Erythroblast (primary cell): ENCODE measurements at regions not wholly inside any gene's neighbourhood (a gene's known extent, or its start where the extent isn't known, plus 50 kb on each side); places are given as distances from the start of the nearest gene placed in this dataset.

ENCODE experiments used
- GATA1 ChIP-seq: IDR thresholded peaks from 2 replicates; pipeline ENCODE4 v1.6.1; 2011; ENCODE audit warnings: low read depth, mild to moderate bottlenecking, control low read depth, low read length, moderate library complexity
- POLR2A ChIP-seq: IDR thresholded peaks from 2 replicates; pipeline ENCODE4 v1.6.1; 2011; ENCODE audit warnings: mild to moderate bottlenecking, low read length

GRCh38 chr17:70882504-70882903 lies 713.2 kb downstream of the KCNJ2 start:
- TF ChIP-seq POLR2A (no peak), GATA1 (no peak)
